D721Med (cell line): ENCODE measurements at regions not wholly inside any gene's neighbourhood (a gene's known extent, or its start where the extent isn't known, plus 50 kb on each side); places are given as distances from the start of the nearest gene placed in this dataset.
A peak's percentile ranks its signal among the peaks of the same experiment; 100 is the strongest.
"Not testable (repeated sequence)": the region's sequence is repeated elsewhere in the genome, so short reads cannot be mapped to it uniquely, and the experiment has no call there.

Experiments used
- DNase-seq: peaks from one replicate; pipeline ENCODE4 v3.0.0; 2011; ENCODE audit warnings: low spot score; ENCODE audit not compliant: insufficient read length
- FAIRE-seq: peaks from 2 replicates; lab custom pipeline; 2011; peaks lifted over from hg19 to GRCh38; lab: Jason Lieb, UNC
- CTCF ChIP-seq: IDR thresholded peaks from 2 replicates; pipeline ENCODE4 v1.5.1; 2012; ENCODE audit warnings: mild to moderate bottlenecking, control low read depth; ENCODE audit not compliant: insufficient read depth; ENCODE audit errors: missing control alignments

- FAIRE-seq (no peak), DNase-seq (no peak)
- no peak for TF ChIP-seq CTCF
These were observed 93.7 kb upstream of the SGCG start for GRCh38 chr13:23086968-23087623.

- DNase-seq = no peak
- peak; percentile 50 for TF ChIP-seq CTCF
- FAIRE-seq = no peak
These were observed 92.9 kb upstream of the SGCG start for GRCh38 chr13:23087880-23088279.

- no peak for DNase-seq
- TF ChIP-seq CTCF = no peak
- no peak for FAIRE-seq
These were observed 82.4 kb upstream of the SGCG start for GRCh38 chr13:23098161-23098907.

- FAIRE-seq (no peak), DNase-seq (no peak)
- no peak for TF ChIP-seq CTCF
These were observed 75.7 kb upstream of the SGCG start for GRCh38 chr13:23105051-23105450.

- FAIRE-seq = no peak
- no peak for DNase-seq
These were observed 73.1 kb upstream of the SGCG start for GRCh38 chr13:23107665-23108064.

GRCh38 chr13:23119131-23119530 lies 61.6 kb upstream of the SGCG start:
- FAIRE-seq (no peak), DNase-seq (no peak)
- no peak for TF ChIP-seq CTCF

More at GRCh38 chr13:23107665-23108064, 73.1 kb upstream of the SGCG start:
- TF ChIP-seq CTCF = no peak

- not testable (repeated sequence) for DNase-seq, FAIRE-seq
These were observed 53.2 kb upstream of the SGCG start for GRCh38 chr13:23127540-23127939.
